Neural cell (in vitro differentiated cells): ENCODE measurements at regions not wholly inside any gene's neighbourhood (a gene's known extent, or its start where the extent isn't known, plus 50 kb on each side); places are given as distances from the start of the nearest gene placed in this dataset.
"Not testable (repeated sequence)": the region's sequence is repeated elsewhere in the genome, so short reads cannot be mapped to it uniquely, and the experiment has no call there.

Experiments used
- EP300 ChIP-seq: fragments of 450-650 bp; conservative IDR thresholded peaks from 2 replicates; pipeline ENCODE4 v1.6.1; 2014; ENCODE audit warnings: antibody characterized with exemption, mild to moderate bottlenecking, moderate library complexity; ENCODE audit not compliant: poor library complexity, severe bottlenecking
- EZH2 ChIP-seq: fragments of 200-600, 300-800 bp; shearing (Covaris generic), sonication (generic); IDR thresholded peaks from 2 replicates; pipeline ENCODE4 v1.6.1; 2014; ENCODE audit warnings: antibody characterized with exemption, low read length, borderline replicate concordance, mild to moderate bottlenecking; ENCODE audit not compliant: insufficient read depth, poor library complexity, severe bottlenecking
- MXI1 ChIP-seq: fragments of 450-650 bp; conservative IDR thresholded peaks from 2 replicates; pipeline ENCODE4 v1.6.1; 2014; ENCODE audit warnings: antibody characterized with exemption, mild to moderate bottlenecking; ENCODE audit not compliant: poor library complexity, severe bottlenecking
- POLR2AphosphoS5 ChIP-seq: IDR thresholded peaks from 2 replicates; pipeline ENCODE4 v1.6.1; 2012
- TAF1 ChIP-seq: IDR thresholded peaks from 2 replicates; pipeline ENCODE4 v1.6.1; 2012; ENCODE audit warnings: low read depth
- TF ChIP-seq, protein P1 (sequence below): fragments of 450-650 bp; IDR thresholded peaks from 2 replicates; pipeline ENCODE4 v1.5.1; 2014; ENCODE audit warnings: antibody characterized with exemption, mild to moderate bottlenecking, moderate library complexity; ENCODE audit not compliant: poor library complexity, severe bottlenecking
- TF ChIP-seq, protein P2 (sequence below): IDR thresholded peaks from 2 replicates; pipeline ENCODE4 v1.6.1; 2012; ENCODE audit warnings: borderline replicate concordance

DNA sequence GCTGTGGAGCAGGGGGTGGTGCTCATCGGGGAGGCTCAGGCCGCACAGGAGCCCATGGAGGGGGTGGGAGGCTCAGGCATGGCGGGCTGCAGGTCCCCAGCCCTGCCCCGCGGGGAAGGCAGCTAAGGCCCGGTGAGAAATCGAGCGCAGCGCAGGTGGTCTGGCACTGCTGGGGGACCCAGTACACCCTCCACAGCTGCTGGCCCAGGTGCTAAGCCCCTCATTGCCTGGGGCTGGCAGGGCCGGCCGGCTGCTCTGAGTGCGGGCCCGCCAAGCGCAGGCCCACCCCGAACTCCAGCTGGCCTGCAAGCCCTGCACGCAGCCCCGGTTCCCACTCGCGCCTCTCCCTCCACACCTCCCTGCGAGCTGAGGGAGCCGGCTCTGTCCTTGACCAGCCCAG is 257.3 kb upstream of the CNTN5 start:
- TF ChIP-seq, protein P1, sequence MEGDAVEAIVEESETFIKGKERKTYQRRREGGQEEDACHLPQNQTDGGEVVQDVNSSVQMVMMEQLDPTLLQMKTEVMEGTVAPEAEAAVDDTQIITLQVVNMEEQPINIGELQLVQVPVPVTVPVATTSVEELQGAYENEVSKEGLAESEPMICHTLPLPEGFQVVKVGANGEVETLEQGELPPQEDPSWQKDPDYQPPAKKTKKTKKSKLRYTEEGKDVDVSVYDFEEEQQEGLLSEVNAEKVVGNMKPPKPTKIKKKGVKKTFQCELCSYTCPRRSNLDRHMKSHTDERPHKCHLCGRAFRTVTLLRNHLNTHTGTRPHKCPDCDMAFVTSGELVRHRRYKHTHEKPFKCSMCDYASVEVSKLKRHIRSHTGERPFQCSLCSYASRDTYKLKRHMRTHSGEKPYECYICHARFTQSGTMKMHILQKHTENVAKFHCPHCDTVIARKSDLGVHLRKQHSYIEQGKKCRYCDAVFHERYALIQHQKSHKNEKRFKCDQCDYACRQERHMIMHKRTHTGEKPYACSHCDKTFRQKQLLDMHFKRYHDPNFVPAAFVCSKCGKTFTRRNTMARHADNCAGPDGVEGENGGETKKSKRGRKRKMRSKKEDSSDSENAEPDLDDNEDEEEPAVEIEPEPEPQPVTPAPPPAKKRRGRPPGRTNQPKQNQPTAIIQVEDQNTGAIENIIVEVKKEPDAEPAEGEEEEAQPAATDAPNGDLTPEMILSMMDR, result not testable (repeated sequence)
- not testable (repeated sequence) for TF ChIP-seq POLR2AphosphoS5, EZH2, TAF1, EP300, MXI1
- TF ChIP-seq, protein P2, sequence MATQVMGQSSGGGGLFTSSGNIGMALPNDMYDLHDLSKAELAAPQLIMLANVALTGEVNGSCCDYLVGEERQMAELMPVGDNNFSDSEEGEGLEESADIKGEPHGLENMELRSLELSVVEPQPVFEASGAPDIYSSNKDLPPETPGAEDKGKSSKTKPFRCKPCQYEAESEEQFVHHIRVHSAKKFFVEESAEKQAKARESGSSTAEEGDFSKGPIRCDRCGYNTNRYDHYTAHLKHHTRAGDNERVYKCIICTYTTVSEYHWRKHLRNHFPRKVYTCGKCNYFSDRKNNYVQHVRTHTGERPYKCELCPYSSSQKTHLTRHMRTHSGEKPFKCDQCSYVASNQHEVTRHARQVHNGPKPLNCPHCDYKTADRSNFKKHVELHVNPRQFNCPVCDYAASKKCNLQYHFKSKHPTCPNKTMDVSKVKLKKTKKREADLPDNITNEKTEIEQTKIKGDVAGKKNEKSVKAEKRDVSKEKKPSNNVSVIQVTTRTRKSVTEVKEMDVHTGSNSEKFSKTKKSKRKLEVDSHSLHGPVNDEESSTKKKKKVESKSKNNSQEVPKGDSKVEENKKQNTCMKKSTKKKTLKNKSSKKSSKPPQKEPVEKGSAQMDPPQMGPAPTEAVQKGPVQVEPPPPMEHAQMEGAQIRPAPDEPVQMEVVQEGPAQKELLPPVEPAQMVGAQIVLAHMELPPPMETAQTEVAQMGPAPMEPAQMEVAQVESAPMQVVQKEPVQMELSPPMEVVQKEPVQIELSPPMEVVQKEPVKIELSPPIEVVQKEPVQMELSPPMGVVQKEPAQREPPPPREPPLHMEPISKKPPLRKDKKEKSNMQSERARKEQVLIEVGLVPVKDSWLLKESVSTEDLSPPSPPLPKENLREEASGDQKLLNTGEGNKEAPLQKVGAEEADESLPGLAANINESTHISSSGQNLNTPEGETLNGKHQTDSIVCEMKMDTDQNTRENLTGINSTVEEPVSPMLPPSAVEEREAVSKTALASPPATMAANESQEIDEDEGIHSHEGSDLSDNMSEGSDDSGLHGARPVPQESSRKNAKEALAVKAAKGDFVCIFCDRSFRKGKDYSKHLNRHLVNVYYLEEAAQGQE, result not testable (repeated sequence)
